ENCODE measurements at regions not wholly inside any gene's neighbourhood (a gene's known extent, or its start where the extent isn't known, plus 50 kb on each side); places are given as distances from the start of the nearest gene placed in this dataset.
"Not testable (repeated sequence)": the region's sequence is repeated elsewhere in the genome, so short reads cannot be mapped to it uniquely, and the experiment has no call there.

DNA sequence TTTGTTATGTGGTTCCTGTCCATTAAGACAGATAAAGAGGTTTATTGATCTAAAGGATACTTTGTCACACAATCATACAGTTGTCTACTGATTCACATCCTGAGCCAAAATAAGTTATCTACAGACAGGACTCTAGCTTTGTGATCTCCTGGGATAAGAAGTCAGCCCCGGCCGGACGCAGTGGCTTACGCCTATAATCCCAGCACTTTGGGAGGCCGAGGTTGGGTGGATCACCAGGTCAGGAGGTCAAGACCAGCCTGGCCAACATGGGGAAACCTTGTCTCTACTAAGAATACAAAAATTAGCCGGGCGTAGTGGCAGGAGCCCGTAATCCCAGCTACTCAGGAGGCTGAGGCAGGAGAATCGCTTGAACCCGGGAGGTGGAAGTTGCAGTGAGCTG is 821.0 kb downstream of the SORCS1 start:
- not testable (repeated sequence) for H3K36me3 ChIP-seq (ENCODE audit: control insufficient read depth, insufficient read depth, low read length); H3K4me3 ChIP-seq (ENCODE audit: low read length); H3K27me3 ChIP-seq (ENCODE audit: control insufficient read depth, insufficient read depth, low read length); H3K4me1 ChIP-seq (ENCODE audit: control insufficient read depth, insufficient read depth, low read length); H3K27ac ChIP-seq (ENCODE audit: low read length); DNase-seq (ENCODE audit: low read depth, low spot score); H3K9me3 ChIP-seq (ENCODE audit: control insufficient read depth, insufficient read depth, low read length)
- no CpG with 5 or more reads among the region's 10 CpGs for WGBS (ENCODE audit: insufficient coverage, insufficient read length)

DNA sequence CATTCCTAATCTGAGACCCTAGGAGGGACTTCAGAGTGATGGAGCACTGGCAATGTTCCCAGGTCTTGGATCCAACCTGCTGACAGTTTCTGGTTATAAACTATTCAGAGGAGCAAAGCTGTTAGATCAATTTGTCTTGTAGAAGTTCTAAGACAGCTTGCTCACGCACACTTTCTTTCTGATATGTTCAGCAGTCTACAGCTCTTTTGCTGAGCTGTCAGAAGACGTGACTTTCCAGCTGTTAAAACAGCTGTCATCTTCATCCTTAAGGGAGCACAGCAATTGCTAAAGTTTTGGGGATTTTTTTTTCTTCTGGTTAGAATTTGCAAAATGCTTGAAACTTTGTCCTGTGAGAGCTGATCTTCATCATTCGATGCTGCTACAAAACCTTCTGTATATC is 823.1 kb downstream of the SORCS1 start:
- DNase-seq (ENCODE audit: low read depth, low spot score), result no peak
- no peaks in the 10 kb centered on the region for H3K4me1 ChIP-seq (ENCODE audit: control insufficient read depth, insufficient read depth, low read length)
- H3K27ac ChIP-seq (ENCODE audit: low read length), result no peak overlapping the region
- H3K27me3 ChIP-seq (ENCODE audit: control insufficient read depth, insufficient read depth, low read length), result no peaks in the 10 kb centered on the region
- no peaks in the 10 kb centered on the region for H3K9me3 ChIP-seq (ENCODE audit: control insufficient read depth, insufficient read depth, low read length)
- no CpG with 5 or more reads among the region's 3 CpGs for WGBS (ENCODE audit: insufficient coverage, insufficient read length)
- no peak overlapping the region for H3K4me3 ChIP-seq (ENCODE audit: low read length)
- H3K36me3 ChIP-seq (ENCODE audit: control insufficient read depth, insufficient read depth, low read length), result no peaks in the 10 kb centered on the region

DNA sequence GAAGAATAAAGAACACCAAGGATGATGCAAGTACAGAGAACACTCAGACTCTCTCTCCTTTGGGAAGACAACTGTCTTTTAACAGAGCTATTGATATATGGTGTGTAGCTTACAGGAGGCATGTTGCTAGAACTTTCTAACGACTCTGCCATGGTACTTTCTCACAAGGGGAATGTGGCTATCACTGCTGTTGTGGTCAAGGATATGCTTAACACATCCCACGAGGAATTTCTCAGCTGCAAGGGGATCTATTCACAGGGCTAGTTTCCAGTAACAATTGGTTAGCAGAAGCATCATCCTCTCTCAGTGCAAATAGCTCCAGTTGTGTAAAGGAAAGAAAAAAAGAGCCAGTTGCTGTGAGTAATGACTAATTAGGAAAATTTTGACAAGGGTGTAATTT is 826.0 kb downstream of the SORCS1 start:
- no peak overlapping the region for H3K4me3 ChIP-seq (ENCODE audit: low read length)
- DNase-seq (ENCODE audit: low read depth, low spot score), result no peak
- WGBS (ENCODE audit: insufficient coverage, insufficient read length), result no CpG with 5 or more reads among the region's 2 CpGs
- no peaks in the 10 kb centered on the region for H3K27me3 ChIP-seq (ENCODE audit: control insufficient read depth, insufficient read depth, low read length)
- H3K36me3 ChIP-seq (ENCODE audit: control insufficient read depth, insufficient read depth, low read length), result no peaks in the 10 kb centered on the region
- H3K27ac ChIP-seq (ENCODE audit: low read length), result no peak overlapping the region
- H3K9me3 ChIP-seq (ENCODE audit: control insufficient read depth, insufficient read depth, low read length), result no peaks in the 10 kb centered on the region
- no peaks in the 10 kb centered on the region for H3K4me1 ChIP-seq (ENCODE audit: control insufficient read depth, insufficient read depth, low read length)

DNA sequence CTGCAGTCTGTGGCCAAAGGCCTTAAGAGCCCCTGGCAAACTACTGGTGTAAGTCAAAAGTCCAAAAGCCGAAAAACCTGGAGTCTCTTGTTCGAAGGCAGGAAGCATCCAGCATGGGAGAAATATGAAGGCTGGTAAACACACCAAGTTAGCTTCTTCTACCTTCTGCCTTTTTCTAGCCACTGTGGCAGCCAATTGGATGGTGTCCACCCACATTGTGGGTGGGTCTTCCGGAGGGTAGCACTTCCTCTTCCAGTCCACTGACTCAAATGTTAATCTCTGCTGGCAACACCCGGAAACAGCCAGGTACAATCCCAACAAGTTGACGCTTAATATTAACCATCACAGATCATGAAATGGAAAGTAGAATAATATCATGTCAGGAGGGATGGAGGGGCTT is 827.6 kb downstream of the SORCS1 start:
- H3K27ac ChIP-seq (ENCODE audit: low read length), result no peak overlapping the region
- no peak overlapping the region for H3K4me3 ChIP-seq (ENCODE audit: low read length)
- no CpG with 5 or more reads among the region's 5 CpGs for WGBS (ENCODE audit: insufficient coverage, insufficient read length)
- H3K9me3 ChIP-seq (ENCODE audit: control insufficient read depth, insufficient read depth, low read length), result no peaks in the 10 kb centered on the region
- no peaks in the 10 kb centered on the region for H3K27me3 ChIP-seq (ENCODE audit: control insufficient read depth, insufficient read depth, low read length)
- no peaks in the 10 kb centered on the region for H3K36me3 ChIP-seq (ENCODE audit: control insufficient read depth, insufficient read depth, low read length)
- no peak for DNase-seq (ENCODE audit: low read depth, low spot score)
- H3K4me1 ChIP-seq (ENCODE audit: control insufficient read depth, insufficient read depth, low read length), result no peaks in the 10 kb centered on the region

DNA sequence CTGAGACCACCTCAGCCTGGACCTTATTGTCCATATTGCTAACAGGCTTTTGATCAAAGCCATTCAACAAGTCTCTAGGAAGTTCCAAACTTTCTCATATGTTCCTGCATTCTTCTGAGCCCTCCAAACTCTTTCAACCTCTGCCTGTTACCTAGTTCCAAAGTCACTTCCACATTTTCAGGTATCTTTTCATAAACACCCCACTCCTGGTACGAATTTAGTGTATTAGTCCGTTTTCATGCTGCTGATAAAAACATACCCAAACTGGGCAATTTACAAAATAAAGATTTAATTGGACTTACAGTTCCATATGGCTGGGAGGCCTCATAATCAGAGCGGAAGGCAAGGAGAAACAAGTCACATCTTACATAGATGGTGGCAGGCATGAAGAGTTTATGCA is 836.8 kb downstream of the SORCS1 start:
- no peaks in the 10 kb centered on the region for H3K36me3 ChIP-seq (ENCODE audit: control insufficient read depth, insufficient read depth, low read length)
- WGBS (ENCODE audit: insufficient coverage, insufficient read length), result no CpG with 5 or more reads among the region's 3 CpGs
- H3K4me3 ChIP-seq (ENCODE audit: low read length), result no peak overlapping the region
- H3K9me3 ChIP-seq (ENCODE audit: control insufficient read depth, insufficient read depth, low read length), result no peaks in the 10 kb centered on the region
- H3K27me3 ChIP-seq (ENCODE audit: control insufficient read depth, insufficient read depth, low read length), result no peaks in the 10 kb centered on the region
- H3K27ac ChIP-seq (ENCODE audit: low read length), result no peak overlapping the region
- no peak for DNase-seq (ENCODE audit: low read depth, low spot score)
- H3K4me1 ChIP-seq (ENCODE audit: control insufficient read depth, insufficient read depth, low read length), result no peaks in the 10 kb centered on the region

DNA sequence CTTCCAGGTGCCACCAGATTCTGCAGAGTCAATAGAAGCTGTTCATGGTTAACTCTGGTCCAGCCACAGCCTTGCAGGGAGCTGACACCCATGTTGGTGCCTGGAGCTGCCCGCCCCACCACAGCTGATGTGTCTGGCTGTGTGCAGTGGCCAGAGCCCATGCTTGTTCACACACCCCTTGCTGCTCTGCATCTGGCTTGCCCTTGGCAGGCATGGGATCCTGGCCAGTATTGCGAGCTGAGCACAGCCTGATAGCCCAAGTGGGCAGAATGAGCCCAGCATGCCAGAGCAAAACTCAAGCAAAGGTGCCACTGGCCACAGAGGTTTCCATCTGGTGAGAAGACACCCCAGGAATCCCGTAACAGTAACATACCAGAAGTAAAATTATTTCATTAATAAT is 843.6 kb downstream of the SORCS1 start:
- Histone ChIP-seq H3K4me3 (ENCODE audit: low read length) (no peak overlapping the region), H3K9me3 (ENCODE audit: control insufficient read depth, insufficient read depth, low read length) (no peaks in the 10 kb centered on the region), H3K36me3 (ENCODE audit: control insufficient read depth, insufficient read depth, low read length) (no peaks in the 10 kb centered on the region), H3K27me3 (ENCODE audit: control insufficient read depth, insufficient read depth, low read length) (no peaks in the 10 kb centered on the region), H3K4me1 (ENCODE audit: control insufficient read depth, insufficient read depth, low read length) (no peaks in the 10 kb centered on the region), H3K27ac (ENCODE audit: low read length) (no peak overlapping the region)
- WGBS (ENCODE audit: insufficient coverage, insufficient read length), result no CpG with 5 or more reads among the region's 3 CpGs
- DNase-seq (ENCODE audit: low read depth, low spot score), result no peak

DNA sequence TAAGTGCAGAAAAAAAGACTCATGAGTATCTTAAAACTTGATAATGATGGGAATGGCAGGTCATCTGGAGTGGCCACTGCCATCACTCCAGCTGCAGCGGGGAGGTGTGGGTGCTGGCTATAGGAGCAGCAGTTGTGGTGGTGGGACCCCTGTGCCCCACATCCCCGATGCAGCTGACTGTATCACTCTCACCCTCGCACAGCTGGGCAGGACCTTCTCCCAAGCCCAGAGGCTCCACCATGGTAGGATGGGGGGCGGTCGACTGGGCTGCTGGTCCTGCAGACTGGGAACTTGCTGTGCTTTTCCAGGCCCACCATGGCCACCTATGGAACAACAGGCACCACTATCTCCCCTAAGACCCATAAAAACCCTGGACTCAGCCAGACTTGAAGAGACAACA is 844.4 kb downstream of the SORCS1 start:
- Histone ChIP-seq H3K27ac (ENCODE audit: low read length) (no peak overlapping the region), H3K4me1 (ENCODE audit: control insufficient read depth, insufficient read depth, low read length) (no peaks in the 10 kb centered on the region), H3K4me3 (ENCODE audit: low read length) (no peak overlapping the region)

DNA sequence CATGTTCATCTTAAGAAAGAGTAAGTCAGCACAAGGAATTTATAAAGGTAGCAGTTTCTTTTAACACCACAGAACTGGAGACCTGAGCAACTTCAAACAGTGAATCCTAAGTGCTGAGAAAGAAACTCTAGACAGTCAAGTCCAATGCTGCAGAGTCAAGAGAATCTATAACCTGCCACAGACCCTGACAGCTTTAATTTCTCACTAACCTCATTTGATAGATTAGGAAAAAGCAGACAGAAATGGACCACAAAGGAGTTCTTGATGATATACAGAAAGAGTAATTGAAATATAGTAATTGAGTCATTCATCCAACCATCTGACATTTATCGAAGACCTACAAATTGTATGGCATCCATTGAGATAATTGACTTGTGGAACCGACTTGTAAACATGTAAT is 847.0 kb downstream of the SORCS1 start:
- H3K9me3 ChIP-seq (ENCODE audit: control insufficient read depth, insufficient read depth, low read length), result no peaks in the 10 kb centered on the region
- no peak overlapping the region for H3K4me3 ChIP-seq (ENCODE audit: low read length)
- no peaks in the 10 kb centered on the region for H3K4me1 ChIP-seq (ENCODE audit: control insufficient read depth, insufficient read depth, low read length)
- no CpG with 5 or more reads among the region's 2 CpGs for WGBS (ENCODE audit: insufficient coverage, insufficient read length)
- no peaks in the 10 kb centered on the region for H3K36me3 ChIP-seq (ENCODE audit: control insufficient read depth, insufficient read depth, low read length)
- no peaks in the 10 kb centered on the region for H3K27me3 ChIP-seq (ENCODE audit: control insufficient read depth, insufficient read depth, low read length)
- no peak for DNase-seq (ENCODE audit: low read depth, low spot score)
- H3K27ac ChIP-seq (ENCODE audit: low read length), result no peak overlapping the region

More for the DNA sequence above, 844.4 kb downstream of the SORCS1 start:
- Histone ChIP-seq H3K9me3 (ENCODE audit: control insufficient read depth, insufficient read depth, low read length) (no peaks in the 10 kb centered on the region), H3K27me3 (ENCODE audit: control insufficient read depth, insufficient read depth, low read length) (no peaks in the 10 kb centered on the region), H3K36me3 (ENCODE audit: control insufficient read depth, insufficient read depth, low read length) (no peaks in the 10 kb centered on the region)
- DNase-seq (ENCODE audit: low read depth, low spot score), result no peak
- no CpG with 5 or more reads among the region's 5 CpGs for WGBS (ENCODE audit: insufficient coverage, insufficient read length)

DNA sequence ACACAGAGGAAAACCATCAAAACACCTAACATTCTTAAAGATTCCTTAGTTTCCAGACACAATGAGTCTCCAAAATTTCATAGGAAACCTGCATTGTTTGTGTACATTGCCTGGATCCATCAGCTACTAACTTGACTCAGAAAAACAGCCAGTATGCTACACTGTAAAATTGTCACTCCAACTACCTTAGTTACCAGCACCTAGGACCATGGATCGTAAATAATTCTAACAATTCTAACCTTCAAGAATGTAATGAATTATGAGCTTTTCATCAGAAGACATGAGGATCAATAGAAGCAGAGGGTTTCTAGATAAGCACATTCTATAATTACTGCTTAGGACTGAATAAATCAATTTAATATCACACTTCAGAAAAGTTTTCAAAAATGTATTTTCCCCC is 851.5 kb downstream of the SORCS1 start:
- no CpG with 5 or more reads among the region's 1 CpG for WGBS (ENCODE audit: insufficient coverage, insufficient read length)
- DNase-seq (ENCODE audit: low read depth, low spot score), result no peak
- Histone ChIP-seq H3K27ac (ENCODE audit: low read length) (no peak overlapping the region), H3K36me3 (ENCODE audit: control insufficient read depth, insufficient read depth, low read length) (no peaks in the 10 kb centered on the region), H3K4me3 (ENCODE audit: low read length) (no peak overlapping the region), H3K27me3 (ENCODE audit: control insufficient read depth, insufficient read depth, low read length) (no peaks in the 10 kb centered on the region), H3K9me3 (ENCODE audit: control insufficient read depth, insufficient read depth, low read length) (no peaks in the 10 kb centered on the region), H3K4me1 (ENCODE audit: control insufficient read depth, insufficient read depth, low read length) (no peaks in the 10 kb centered on the region)

DNA sequence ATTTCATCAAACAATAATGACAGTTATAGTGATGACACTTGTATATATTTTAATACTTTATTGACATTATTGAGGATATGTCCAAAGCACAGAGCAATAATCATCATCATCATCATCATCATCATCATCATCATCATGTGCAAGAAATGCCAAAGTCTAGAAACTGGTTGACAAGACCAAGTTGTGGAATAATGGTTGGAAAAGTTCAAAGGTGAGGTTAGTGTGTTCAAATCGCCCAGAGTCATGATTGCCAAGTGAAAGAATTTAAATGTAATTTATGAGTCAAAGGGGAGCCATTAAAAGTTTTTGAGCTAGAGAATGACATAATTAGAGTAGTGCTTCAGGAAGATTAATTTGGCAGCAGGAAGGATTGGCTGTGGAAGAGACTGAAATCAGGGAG is 852.4 kb downstream of the SORCS1 start:
- no CpG with 5 or more reads among the region's 1 CpG for WGBS (ENCODE audit: insufficient coverage, insufficient read length)
- no peaks in the 10 kb centered on the region for H3K27me3 ChIP-seq (ENCODE audit: control insufficient read depth, insufficient read depth, low read length)
- no peaks in the 10 kb centered on the region for H3K9me3 ChIP-seq (ENCODE audit: control insufficient read depth, insufficient read depth, low read length)
- H3K4me3 ChIP-seq (ENCODE audit: low read length), result no peak overlapping the region
- no peak overlapping the region for H3K27ac ChIP-seq (ENCODE audit: low read length)
- no peaks in the 10 kb centered on the region for H3K36me3 ChIP-seq (ENCODE audit: control insufficient read depth, insufficient read depth, low read length)
- DNase-seq (ENCODE audit: low read depth, low spot score), result no peak
- no peaks in the 10 kb centered on the region for H3K4me1 ChIP-seq (ENCODE audit: control insufficient read depth, insufficient read depth, low read length)

DNA sequence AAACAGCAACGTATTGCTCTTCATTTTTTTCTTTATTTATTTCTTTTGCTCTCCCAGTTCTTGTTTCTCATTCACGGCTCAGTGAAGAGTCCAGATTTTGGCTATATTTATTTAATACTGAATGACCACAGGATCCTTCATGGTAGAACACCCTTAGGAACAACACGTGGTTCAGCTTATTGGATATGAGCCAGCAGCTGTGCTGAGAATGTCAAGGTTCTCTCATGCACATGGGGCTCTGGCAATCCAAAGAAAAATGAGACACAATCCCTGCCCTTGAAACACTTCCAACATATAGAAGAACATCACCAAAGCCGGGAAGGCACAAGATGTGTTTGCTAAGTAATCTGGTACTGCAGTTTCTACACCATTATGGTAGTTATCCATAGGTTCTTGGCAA is 852.9 kb downstream of the SORCS1 start:
- H3K36me3 ChIP-seq (ENCODE audit: control insufficient read depth, insufficient read depth, low read length), result no peaks in the 10 kb centered on the region
- no CpG with 5 or more reads among the region's 4 CpGs for WGBS (ENCODE audit: insufficient coverage, insufficient read length)
- H3K27ac ChIP-seq (ENCODE audit: low read length), result no peak overlapping the region
- no peaks in the 10 kb centered on the region for H3K27me3 ChIP-seq (ENCODE audit: control insufficient read depth, insufficient read depth, low read length)
- no peaks in the 10 kb centered on the region for H3K4me1 ChIP-seq (ENCODE audit: control insufficient read depth, insufficient read depth, low read length)
- DNase-seq (ENCODE audit: low read depth, low spot score), result no peak
- no peak overlapping the region for H3K4me3 ChIP-seq (ENCODE audit: low read length)
- no peaks in the 10 kb centered on the region for H3K9me3 ChIP-seq (ENCODE audit: control insufficient read depth, insufficient read depth, low read length)
